IPS DF 6.9 (cell line): ENCODE measurements at regions not wholly inside any gene's neighbourhood (a gene's known extent, or its start where the extent isn't known, plus 50 kb on each side); places are given as distances from the start of the nearest gene placed in this dataset.
"Not testable (repeated sequence)": the region's sequence is repeated elsewhere in the genome, so short reads cannot be mapped to it uniquely, and the experiment has no call there.

Source experiments
- DNase-seq: peaks from one replicate; pipeline ENCODE4 v3.0.0-alpha.2; 2013; ENCODE audit warnings: low read depth, low spot score
- H3K27ac ChIP-seq: one replicate; pipeline ENCODE4 v1.5.1; 2013; ENCODE audit warnings: low read length, control low read depth
- H3K27me3 ChIP-seq: 2 replicates; pipeline ENCODE4 v1.6.1; 2013; ENCODE audit warnings: mild to moderate bottlenecking, low read length; ENCODE audit not compliant: control insufficient read depth, insufficient read depth
- H3K36me3 ChIP-seq: 2 replicates; pipeline ENCODE4 v1.6.1; 2013; ENCODE audit warnings: low read length; ENCODE audit not compliant: control insufficient read depth, insufficient read depth
- H3K4me1 ChIP-seq: 2 replicates; pipeline ENCODE4 v1.6.1; 2013; ENCODE audit warnings: low read length; ENCODE audit not compliant: control insufficient read depth, insufficient read depth
- H3K4me3 ChIP-seq: 2 replicates; pipeline ENCODE4 v1.5.1; 2013; ENCODE audit warnings: mild to moderate bottlenecking, low read length
- H3K9me3 ChIP-seq: 2 replicates; pipeline ENCODE4 v1.6.1; 2013; ENCODE audit warnings: low read length, inconsistent platforms; ENCODE audit not compliant: control insufficient read depth, insufficient read depth
- WGBS: extraction: QIAGEN DNeasy Blood & Tissue Kit; methylation state at CpG from one replicate; pipeline ENCODE4 v1.1.7; 2013; ENCODE audit warnings: mixed read lengths, missing lambda C conversion rate; ENCODE audit not compliant: insufficient read length, insufficient coverage; 5-methylcytosine and 5-hydroxymethylcytosine counted together

- no CpG with 5 or more reads among the region's 64 CpGs for WGBS
- DNase-seq, result no peak
- H3K27ac ChIP-seq, result no peak overlapping the region
- H3K4me1 ChIP-seq, result peaks cover 3% of the 10 kb centered on the region; the same call in 1 of the 2 replicates
- H3K9me3 ChIP-seq, result no peaks in the 10 kb centered on the region
- peak overlapping the region; percentile 60; the same call in 1 of the 2 replicates for H3K4me3 ChIP-seq
- peaks cover 42% of the 10 kb centered on the region for H3K27me3 ChIP-seq
- no peaks in the 10 kb centered on the region for H3K36me3 ChIP-seq
Measured at GRCh38 chr7:114084472-114085312, 165.9 kb upstream of the PPP1R3A start.

GRCh38 chr7:114084002-114084471 lies 165.2 kb upstream of the PPP1R3A start:
- DNase-seq, result no peak
- H3K9me3 ChIP-seq, result no peaks in the 10 kb centered on the region
- H3K27ac ChIP-seq, result no peak overlapping the region
- WGBS, result no CpG with 5 or more reads among the region's 11 CpGs
- peak overlapping the region; percentile 60; the same call in 1 of the 2 replicates for H3K4me3 ChIP-seq
- peaks cover 3% of the 10 kb centered on the region; the same call in 1 of the 2 replicates for H3K4me1 ChIP-seq
- no peaks in the 10 kb centered on the region for H3K36me3 ChIP-seq
- H3K27me3 ChIP-seq, result peaks cover 42% of the 10 kb centered on the region

GRCh38 chr7:114083166-114084001 lies 164.6 kb upstream of the PPP1R3A start:
- H3K27me3 ChIP-seq, result peaks cover 41% of the 10 kb centered on the region
- H3K36me3 ChIP-seq, result no peaks in the 10 kb centered on the region
- WGBS, result no CpG with 5 or more reads among the region's 45 CpGs
- no peak overlapping the region for H3K27ac ChIP-seq
- DNase-seq, result no peak
- H3K9me3 ChIP-seq, result no peaks in the 10 kb centered on the region
- H3K4me1 ChIP-seq, result peaks cover 3% of the 10 kb centered on the region; the same call in 1 of the 2 replicates
- peak overlapping the region; percentile 38; the same call in 1 of the 2 replicates for H3K4me3 ChIP-seq

- no peak overlapping the region for H3K27ac ChIP-seq
- no peaks in the 10 kb centered on the region for H3K9me3 ChIP-seq
- WGBS, result no CpG with 5 or more reads among the region's 30 CpGs
- no peak for DNase-seq
- H3K4me1 ChIP-seq, result peaks cover 3% of the 10 kb centered on the region; the same call in 1 of the 2 replicates
- peaks cover 34% of the 10 kb centered on the region for H3K27me3 ChIP-seq
- H3K36me3 ChIP-seq, result no peaks in the 10 kb centered on the region
- H3K4me3 ChIP-seq, result peak overlapping the region; percentile 38; the same call in 1 of the 2 replicates
Measured at GRCh38 chr7:114082642-114083165, 163.9 kb upstream of the PPP1R3A start.

GRCh38 chr7:114081606-114082425 lies 163.0 kb upstream of the PPP1R3A start:
- WGBS, result no CpG with 5 or more reads among the region's 6 CpGs
- Histone ChIP-seq H3K27me3 (peaks cover 26% of the 10 kb centered on the region), H3K9me3 (no peaks in the 10 kb centered on the region), H3K36me3 (no peaks in the 10 kb centered on the region), H3K4me1 (no peaks in the 10 kb centered on the region; the same call in 1 of the 2 replicates), H3K27ac (no peak overlapping the region), H3K4me3 (no peak overlapping the region)
- DNase-seq, result no peak

GRCh38 chr7:114077158-114077524 lies 158.3 kb upstream of the PPP1R3A start:
- not testable (repeated sequence) for H3K36me3 ChIP-seq
- WGBS, result no CpG with 5 or more reads among the region's 18 CpGs

GRCh38 chr7:114076392-114077157 lies 157.8 kb upstream of the PPP1R3A start:
- H3K9me3 ChIP-seq, H3K27me3 ChIP-seq, H3K4me1 ChIP-seq, H3K27ac ChIP-seq, H3K36me3 ChIP-seq, DNase-seq, H3K4me3 ChIP-seq: not testable (repeated sequence)
- no CpG with 5 or more reads among the region's 38 CpGs for WGBS

More at GRCh38 chr7:114077158-114077524, 158.3 kb upstream of the PPP1R3A start:
- not testable (repeated sequence) for DNase-seq, H3K27ac ChIP-seq, H3K27me3 ChIP-seq, H3K4me1 ChIP-seq, H3K9me3 ChIP-seq, H3K4me3 ChIP-seq

GRCh38 chr7:114073701-114074100 lies 154.9 kb upstream of the PPP1R3A start:
- WGBS, result no CpG with 5 or more reads among the region's 2 CpGs
- H3K9me3 ChIP-seq, result no peaks in the 10 kb centered on the region
- H3K4me1 ChIP-seq, result no peaks in the 10 kb centered on the region
- H3K36me3 ChIP-seq, result no peaks in the 10 kb centered on the region
- H3K27ac ChIP-seq, result no peak overlapping the region
- no peak for DNase-seq
- H3K27me3 ChIP-seq, result no peaks in the 10 kb centered on the region
- H3K4me3 ChIP-seq, result no peak overlapping the region

GRCh38 chr7:114070246-114070645 lies 151.4 kb upstream of the PPP1R3A start:
- Histone ChIP-seq H3K4me1 (no peaks in the 10 kb centered on the region), H3K36me3 (no peaks in the 10 kb centered on the region), H3K27me3 (no peaks in the 10 kb centered on the region), H3K9me3 (no peaks in the 10 kb centered on the region), H3K27ac (no peak overlapping the region), H3K4me3 (no peak overlapping the region)
- no peak for DNase-seq
